ENCODE measurements at regions not wholly inside any gene's neighbourhood (a gene's known extent, or its start where the extent isn't known, plus 50 kb on each side); places are given as distances from the start of the nearest gene placed in this dataset.

GRCh38 chr16:89040391-89040790 lies 53.3 kb upstream of the ACSF3 start:
- no peak overlapping the region for H3K4me3 ChIP-seq (ENCODE audit: control insufficient read depth, low read depth, low read length)
- DNase-seq (ENCODE audit: low read depth) = no peak
- TF ChIP-seq CTCF (conservative IDR thresholded peaks at IDR 0.05; ENCODE audit: control insufficient read depth, insufficient read depth, low read depth, low read length) = no peak

- H3K4me3 ChIP-seq (ENCODE audit: control insufficient read depth, low read depth, low read length) = no peak overlapping the region
- TF ChIP-seq CTCF (conservative IDR thresholded peaks at IDR 0.05; ENCODE audit: control insufficient read depth, insufficient read depth, low read depth, low read length) = no peak
- DNase-seq (ENCODE audit: low read depth) = no peak
Measured at GRCh38 chr16:89040861-89041570, 52.6 kb upstream of the ACSF3 start.

- no peak for DNase-seq (ENCODE audit: low read depth)
- TF ChIP-seq CTCF (conservative IDR thresholded peaks at IDR 0.05; ENCODE audit: control insufficient read depth, insufficient read depth, low read depth, low read length) = no peak
- H3K4me3 ChIP-seq (ENCODE audit: control insufficient read depth, low read depth, low read length) = no peak overlapping the region
Measured at GRCh38 chr16:89041571-89042481, 51.8 kb upstream of the ACSF3 start.

- DNase-seq (ENCODE audit: low read depth) = no peak
- TF ChIP-seq CTCF (conservative IDR thresholded peaks at IDR 0.05; ENCODE audit: control insufficient read depth, insufficient read depth, low read depth, low read length) = no peak
- H3K4me3 ChIP-seq (ENCODE audit: control insufficient read depth, low read depth, low read length) = no peak overlapping the region
Measured at GRCh38 chr16:89042711-89043551, 50.7 kb upstream of the ACSF3 start.

GRCh38 chr16:89043636-89044417 lies 49.8 kb upstream of the ACSF3 start:
- DNase-seq (ENCODE audit: low read depth) = no peak
- TF ChIP-seq CTCF (conservative IDR thresholded peaks at IDR 0.05; ENCODE audit: control insufficient read depth, insufficient read depth, low read depth, low read length) = no peak
- no peak overlapping the region for H3K4me3 ChIP-seq (ENCODE audit: control insufficient read depth, low read depth, low read length)
